Stimulated activated CD4-positive, alpha-beta T cell treated with anti-CD3 and anti-CD28 coated beads, Interleukin-1b, Interleukin-23, amount 100 ng/mL, for 48 hours (primary cell): ENCODE measurements at regions not wholly inside any gene's neighbourhood (a gene's known extent, or its start where the extent isn't known, plus 50 kb on each side); places are given as distances from the start of the nearest gene placed in this dataset.

Experiments
- DNase-seq: peaks from one replicate; pipeline ENCODE4 v3.0.0-alpha.2; 2020

GRCh38 chr3:106805625-106806024 lies 571.6 kb upstream of the CCDC54 start:
- no peak for DNase-seq

GRCh38 chr3:106806964-106807363 lies 570.3 kb upstream of the CCDC54 start:
- no peak for DNase-seq

DNA sequence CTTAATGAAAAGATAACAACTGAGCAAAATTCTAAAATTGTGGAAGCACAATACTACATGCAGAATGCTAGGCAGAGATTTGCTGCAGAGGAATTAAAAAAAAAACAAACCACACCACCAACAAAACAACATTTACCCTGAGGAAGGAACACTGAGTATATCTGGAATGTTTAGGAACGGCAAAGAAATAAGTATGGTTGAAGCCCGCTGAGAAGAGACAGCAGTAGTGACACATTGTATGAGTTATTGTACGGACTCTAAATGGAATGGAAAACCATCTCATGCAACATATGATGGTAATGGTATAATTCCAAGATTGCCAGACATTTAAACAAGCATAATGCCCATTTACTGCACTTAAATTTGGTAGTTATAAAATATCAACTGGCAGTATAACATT lies 568.2 kb upstream of the CCDC54 start:
- DNase-seq = no peak

GRCh38 chr3:106809623-106810299 lies 567.5 kb upstream of the CCDC54 start:
- no peak for DNase-seq

- DNase-seq = no peak
Observed at GRCh38 chr3:106810300-106810875, 566.9 kb upstream of the CCDC54 start.

GRCh38 chr3:106811376-106811775 lies 565.9 kb upstream of the CCDC54 start:
- no peak for DNase-seq

- DNase-seq = no peak
Observed at GRCh38 chr3:106813742-106814141, 563.5 kb upstream of the CCDC54 start.

- DNase-seq = no peak
Observed at GRCh38 chr3:106814231-106814630, 563.0 kb upstream of the CCDC54 start.

- DNase-seq = no peak
Observed at GRCh38 chr3:106816838-106817237, 560.4 kb upstream of the CCDC54 start.

DNA sequence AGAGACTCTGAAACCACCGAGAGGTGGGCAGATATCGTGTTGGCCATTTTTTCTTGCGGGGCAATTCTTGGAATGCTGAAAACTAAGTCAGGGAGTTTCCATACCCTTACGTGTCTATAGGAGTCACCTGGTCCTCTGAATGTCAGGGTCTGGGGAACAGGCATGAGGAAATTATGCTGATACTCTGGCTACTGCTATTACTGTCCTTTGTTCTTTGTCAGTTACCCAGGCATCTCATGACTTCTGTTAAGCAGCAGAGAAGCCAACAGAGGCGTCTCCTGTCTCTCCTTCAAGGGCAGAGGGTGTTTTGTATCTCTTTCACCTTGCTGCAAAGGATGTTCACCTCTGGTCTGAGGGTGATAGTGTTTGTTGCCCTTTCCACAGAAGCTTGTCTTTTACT lies 559.5 kb upstream of the CCDC54 start:
- no peak for DNase-seq

DNA sequence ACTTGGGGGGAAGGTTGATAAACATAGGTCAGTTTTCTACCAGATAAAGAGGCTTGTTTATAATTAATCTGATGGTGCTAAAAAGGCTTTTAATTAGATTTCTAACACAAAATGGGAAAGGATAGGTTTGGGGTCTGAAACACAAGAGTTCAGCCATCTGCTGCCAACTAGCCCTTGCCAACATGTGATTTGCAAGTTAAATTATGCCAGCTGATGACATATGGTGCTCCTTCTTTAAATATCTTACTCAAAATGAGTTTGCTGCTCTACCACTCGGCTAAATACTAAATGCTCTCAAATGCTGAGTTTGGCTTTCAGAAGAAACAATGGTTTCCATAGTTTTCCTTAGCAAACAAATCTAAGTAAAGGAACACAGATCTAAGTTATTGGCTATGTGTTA lies 557.8 kb upstream of the CCDC54 start:
- DNase-seq = no peak

DNA sequence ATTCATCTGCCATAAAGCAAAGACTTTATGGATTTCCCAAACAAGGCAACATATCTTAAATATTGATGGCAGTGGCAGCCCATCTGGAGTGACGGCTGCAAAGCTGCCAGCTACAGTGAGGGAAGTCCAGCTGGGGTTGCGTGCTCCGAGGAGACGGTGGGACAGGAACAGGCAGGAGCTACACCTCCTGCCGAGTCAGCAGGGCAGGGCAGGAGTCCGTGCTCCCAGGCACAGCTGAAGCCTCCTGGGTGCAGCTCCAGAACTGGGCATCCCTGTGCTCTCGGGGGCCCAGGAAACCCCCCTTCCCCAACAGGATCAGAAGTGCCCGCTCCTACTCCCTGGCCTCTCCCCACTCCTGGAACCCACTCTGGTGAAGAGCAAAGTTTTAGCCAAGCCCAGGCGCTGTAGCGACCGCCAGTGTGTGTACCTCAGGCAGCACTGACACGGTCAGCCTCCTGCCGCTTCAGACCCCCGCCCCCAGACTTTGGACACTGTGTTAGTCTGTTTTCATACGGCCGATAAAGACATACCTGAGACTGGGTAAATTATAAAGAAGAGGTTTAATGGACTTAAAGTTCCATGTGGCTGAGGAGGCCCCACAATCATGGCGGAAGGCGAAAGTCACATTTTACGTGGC lies 556.4 kb upstream of the CCDC54 start:
- no peak for DNase-seq

- DNase-seq = no peak
Observed at GRCh38 chr3:106821801-106822200, 555.4 kb upstream of the CCDC54 start.

DNA sequence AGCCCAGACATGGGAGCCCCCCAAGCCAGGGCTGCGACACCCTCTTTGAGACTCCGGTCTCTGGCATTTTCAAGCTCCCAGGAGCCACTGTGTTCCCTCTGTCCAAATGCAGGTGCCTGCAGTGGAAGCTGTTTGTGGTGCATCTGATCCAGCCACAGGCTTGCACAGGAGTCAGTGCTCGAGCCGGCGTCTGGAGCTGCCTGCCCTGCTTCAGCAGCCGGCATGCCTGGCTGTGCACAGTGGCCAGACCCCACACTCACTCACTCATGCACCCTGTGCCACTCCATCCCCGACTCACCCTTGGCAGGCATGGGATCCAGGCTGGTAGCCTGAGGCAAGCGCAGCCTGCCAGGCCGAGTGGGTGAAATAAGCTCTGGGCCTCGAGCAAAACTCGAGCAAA lies 555.0 kb upstream of the CCDC54 start:
- DNase-seq = no peak

GRCh38 chr3:106823701-106824100 lies 553.5 kb upstream of the CCDC54 start:
- no peak for DNase-seq

GRCh38 chr3:106824856-106825255 lies 552.4 kb upstream of the CCDC54 start:
- no peak for DNase-seq

GRCh38 chr3:106825962-106826605 lies 551.2 kb upstream of the CCDC54 start:
- no peak for DNase-seq

DNA sequence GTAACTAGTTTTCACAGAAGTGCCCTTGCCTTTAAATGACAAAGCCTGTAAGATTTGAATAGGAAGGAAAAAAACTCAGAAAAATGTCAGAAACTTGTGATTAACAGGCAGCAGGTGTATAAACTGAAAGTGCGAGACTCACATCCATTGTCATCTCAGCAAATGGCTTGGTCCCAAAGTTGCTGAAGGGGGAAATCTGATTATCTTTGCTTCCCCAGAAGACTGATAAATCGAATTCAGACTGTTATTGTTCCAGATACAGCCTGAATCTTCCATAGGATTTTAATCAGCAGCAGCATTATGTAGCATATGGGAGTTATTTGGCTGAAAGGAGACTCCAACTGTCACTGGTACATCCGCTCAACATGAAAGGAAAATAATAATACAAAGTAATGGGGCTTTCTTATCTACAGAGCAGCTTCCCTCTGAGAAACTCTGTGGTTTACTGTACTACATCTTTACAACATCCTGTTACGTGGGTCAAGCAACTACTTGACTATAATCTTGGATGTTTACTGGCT lies 550.4 kb upstream of the CCDC54 start:
- no peak for DNase-seq

- DNase-seq = no peak
Observed at GRCh38 chr3:106827515-106828213, 549.6 kb upstream of the CCDC54 start.

- no peak for DNase-seq
Observed at GRCh38 chr3:106829206-106829605, 548.0 kb upstream of the CCDC54 start.

GRCh38 chr3:106830334-106830733 lies 546.9 kb upstream of the CCDC54 start:
- no peak for DNase-seq

DNA sequence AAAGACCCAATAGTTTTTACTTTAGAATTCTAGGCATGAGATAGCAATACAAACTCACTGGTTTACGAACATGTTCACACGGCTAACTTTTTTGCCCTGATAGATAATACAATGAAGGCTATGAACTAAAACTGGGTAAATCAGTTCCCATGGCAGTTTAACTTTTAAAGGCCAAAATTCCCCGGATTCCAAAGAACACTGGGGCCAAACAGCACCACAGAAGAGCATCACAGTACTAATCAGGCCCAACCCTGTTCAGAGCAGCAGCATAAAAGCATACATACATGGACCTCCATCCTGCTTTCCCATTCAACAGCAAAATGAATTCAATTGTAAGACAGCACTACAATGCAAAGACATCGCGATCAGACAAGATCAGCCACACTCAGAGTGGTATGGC lies 540.3 kb upstream of the CCDC54 start:
- DNase-seq = no peak

- DNase-seq = no peak
Observed at GRCh38 chr3:106837616-106838015, 539.6 kb upstream of the CCDC54 start.
